HepG2 (cell line): ENCODE measurements at regions not wholly inside any gene's neighbourhood (a gene's known extent, or its start where the extent isn't known, plus 50 kb on each side); places are given as distances from the start of the nearest gene placed in this dataset.

ENCODE experiments used
- ATAC-seq: fragments of 200-7000 bp; cut with Tn5 transposase; 3 replicates; pipeline ENCODE4 v1.9.1; 2020; ENCODE audit warnings: mild to moderate bottlenecking, moderate library complexity
- BruUV-seq: library from RNA; stranded (reverse); fragments of 400-500 nt; replicated peaks from 2 replicates; lab custom pipeline; 2021; lab: Mats Ljungman, UMichigan
- CTCF ChIA-PET: fragments of 300-600 bp; formaldehyde crosslinking; extraction: SDS; loops from one replicate; lab custom pipeline; 2021; ENCODE audit warnings: low total read pairs, inconsistent platforms, low intra/inter-chr PET ratio; lab: Yijun Ruan, JAX
- POLR2A ChIA-PET: fragments of 350-600 bp; sonication (Branson Sonifier 250); formaldehyde crosslinking; loops from one replicate; lab custom pipeline; 2020; ENCODE audit warnings: antibody characterized with exemption, inconsistent platforms; lab: Yijun Ruan, JAX
- DNase-seq: peaks from one replicate; pipeline ENCODE4 v3.0.0-alpha.2; 2015; ENCODE audit warnings: low spot score
- FAIRE-seq: peaks from 3 replicates; lab custom pipeline; 2011; peaks lifted over from hg19 to GRCh38; lab: Jason Lieb, UNC
- H2AFZ ChIP-seq: one replicate; pipeline ENCODE4 v1.6.1; 2011; ENCODE audit warnings: low read length, inconsistent platforms
- H3K27ac ChIP-seq: fragments of 300-600 bp; 3 replicates; pipeline ENCODE4 v1.8.0; 2011; ENCODE audit warnings: mixed run types, mild to moderate bottlenecking, mixed read lengths, low read length, inconsistent platforms; ENCODE audit not compliant: insufficient read depth; ENCODE audit errors: extremely low read length
- H3K27me3 ChIP-seq, 2 experiments: fragments of 200-600 bp in 1 of 2; 2 replicates in 1 of 2; 3 replicates in 1 of 2; pipeline versions ENCODE4 v1.6.0 to v1.8.0; 2011; ENCODE audit warnings: low read length in 2 of 2, mild to moderate bottlenecking in 2 of 2, moderate library complexity in 2 of 2, inconsistent platforms in 1 of 2; ENCODE audit not compliant: insufficient read depth in 2 of 2, control insufficient read depth in 1 of 2
- H3K36me3 ChIP-seq, 2 experiments: fragments of 200-600 bp in 1 of 2; replicated peaks in 1 of 2; 2 replicates in 1 of 2; 3 replicates in 1 of 2; pipeline versions ENCODE4 v1.5.1 to v1.8.0; 2011; ENCODE audit warnings: low read length in 2 of 2, inconsistent platforms in 1 of 2; ENCODE audit not compliant: insufficient read depth in 2 of 2, control insufficient read depth in 1 of 2
- H3K4me1 ChIP-seq: 2 replicates; pipeline ENCODE4 v1.5.1; 2012; ENCODE audit warnings: low read length, inconsistent platforms; ENCODE audit not compliant: insufficient read depth
- H3K4me2 ChIP-seq: 2 replicates; pipeline ENCODE4 v1.6.0; 2011; ENCODE audit warnings: low read depth, low read length, inconsistent platforms
- H3K4me3 ChIP-seq, 3 experiments: fragments of 200-600 bp in 1 of 3; sonication (generic), shearing (Covaris generic) in 1 of 3; replicated peaks in 1 of 3; 2 replicates each; pipeline ENCODE4 v1.5.1; 2011 to 2016; ENCODE audit warnings: low read length in 3 of 3, inconsistent platforms in 2 of 3, low read depth in 2 of 3, mild to moderate bottlenecking in 2 of 3, control low read depth in 1 of 3, mixed read lengths in 1 of 3; ENCODE audit not compliant: insufficient read depth in 1 of 3
- H3K79me2 ChIP-seq: one replicate; pipeline ENCODE4 v1.6.1; 2011; ENCODE audit warnings: low read length, inconsistent platforms; ENCODE audit not compliant: insufficient read depth
- H3K9ac ChIP-seq: 2 replicates; pipeline ENCODE4 v1.6.0; 2011; ENCODE audit warnings: mild to moderate bottlenecking, low read depth, low read length, inconsistent platforms; ENCODE audit not compliant: insufficient read depth
- H3K9me3 ChIP-seq: 2 replicates; pipeline ENCODE4 v1.5.1; 2012; ENCODE audit warnings: mild to moderate bottlenecking, low read length
- H4K20me1 ChIP-seq: 2 replicates; pipeline ENCODE4 v1.6.0; 2011; ENCODE audit warnings: inconsistent platforms, mild to moderate bottlenecking, low read length, moderate library complexity; ENCODE audit not compliant: insufficient read depth
- GPN1 ChIP-seq: sonication (generic); formaldehyde crosslinking; IDR thresholded peaks from 2 replicates; pipeline ENCODE4 v1.5.1; 2020; ENCODE audit warnings: missing genetic modification reagents, borderline replicate concordance
- KAT8 ChIP-seq: IDR thresholded peaks from 2 replicates; pipeline ENCODE4 v1.6.1; 2016; ENCODE audit warnings: missing genetic modification reagents, missing compliant biosample characterization
- KDM6A ChIP-seq: IDR thresholded peaks from 2 replicates; pipeline ENCODE4 v1.6.1; 2016; ENCODE audit warnings: low read depth
- KIAA2018 ChIP-seq: sonication (generic); formaldehyde crosslinking; IDR thresholded peaks from 2 replicates; pipeline ENCODE4 v1.5.0; 2020; ENCODE audit warnings: mild to moderate bottlenecking, missing genetic modification reagents, borderline replicate concordance
- MIER2 ChIP-seq: IDR thresholded peaks from 2 replicates; pipeline ENCODE4 v1.6.1; 2016; ENCODE audit warnings: missing biosample characterization, missing genetic modification reagents
- MIXL1 ChIP-seq: IDR thresholded peaks from 2 replicates; pipeline ENCODE4 v1.6.1; 2016
- SIX1 ChIP-seq: sonication (generic); formaldehyde crosslinking; IDR thresholded peaks from 2 replicates; pipeline ENCODE4 v1.4.0; 2020; ENCODE audit warnings: missing genetic modification reagents, borderline replicate concordance
- SRSF9 ChIP-seq: fragments of 200-400 bp; formaldehyde crosslinking; IDR thresholded peaks from 2 replicates; pipeline ENCODE4 v1.6.1; 2018; ENCODE audit warnings: borderline replicate concordance, mild to moderate bottlenecking, low read depth, low read length; ENCODE audit not compliant: insufficient read depth, poor library complexity, severe bottlenecking
- ZFP1 ChIP-seq: IDR thresholded peaks from 2 replicates; pipeline ENCODE4 v1.6.1; 2016
- ZNF10 ChIP-seq: sonication (generic); formaldehyde crosslinking; IDR thresholded peaks from 2 replicates; pipeline ENCODE4 v1.4.0; 2020; ENCODE audit warnings: mild to moderate bottlenecking, low read depth, missing genetic modification reagents, borderline replicate concordance
- ZNF18 ChIP-seq: sonication (generic); formaldehyde crosslinking; IDR thresholded peaks from 2 replicates; pipeline ENCODE4 v1.8.0; 2022; ENCODE audit warnings: mild to moderate bottlenecking, missing genetic modification reagents; ENCODE audit not compliant: insufficient replicate concordance
- ZNF510 ChIP-seq: sonication (generic); formaldehyde crosslinking; IDR thresholded peaks from 2 replicates; pipeline ENCODE4 v1.4.0; 2020; ENCODE audit warnings: low read depth, mild to moderate bottlenecking, missing genetic modification reagents
- WGBS: methylation state at CpG from one replicate; pipeline ENCODE4 v1.1.6; 2017; ENCODE audit warnings: low lambda C conversion rate; 5-methylcytosine and 5-hydroxymethylcytosine counted together
- in situ Hi-C: cut with HindIII; loops from 2 replicates; pipeline ENCODE4 v1.10.0; 2017; ENCODE audit warnings: low pct_unique_long_range_greater_than_20kb; ENCODE audit not compliant: extremely low pct_ligation_motif_present
- intact Hi-C: fragments of 100-400 bp; cut with micrococcal nuclease; formaldehyde crosslinking; loops from one replicate; pipeline ENCODE4 v1.10.0; 2022; ENCODE audit not compliant: unreplicated experiment
- TF ChIP-seq, protein P1 (sequence below): sonication (generic); formaldehyde crosslinking; IDR thresholded peaks from 2 replicates; pipeline ENCODE4 v1.4.0; 2020; ENCODE audit warnings: missing genetic modification reagents; ENCODE audit errors: not compliant biosample characterization
- TF ChIP-seq, protein P2 (sequence below): IDR thresholded peaks from 2 replicates; pipeline ENCODE4 v1.6.1; 2016; ENCODE audit warnings: low read depth

GRCh38 chr12:131333136-131333535 is 377.8 kb upstream of the SFSWAP start:
- Histone ChIP-seq H3K79me2 (no peaks in the 10 kb centered on the region), H3K36me3 (no peaks in the 10 kb centered on the region), H3K4me2 (no peak overlapping the region)
- TF ChIP-seq ZFP1 (CRISPR knock-in tag): no peak
- no peak for TF ChIP-seq KIAA2018 (CRISPR knock-in tag)
- no peak for TF ChIP-seq KAT8 (CRISPR knock-in tag)
- TF ChIP-seq ZNF18 (CRISPR knock-in tag): no peak
- no peak for TF ChIP-seq SIX1 (CRISPR knock-in tag)
- TF ChIP-seq GPN1 (CRISPR knock-in tag): no peak
- no peak for TF ChIP-seq ZNF510 (CRISPR knock-in tag)
- TF ChIP-seq, protein P1, sequence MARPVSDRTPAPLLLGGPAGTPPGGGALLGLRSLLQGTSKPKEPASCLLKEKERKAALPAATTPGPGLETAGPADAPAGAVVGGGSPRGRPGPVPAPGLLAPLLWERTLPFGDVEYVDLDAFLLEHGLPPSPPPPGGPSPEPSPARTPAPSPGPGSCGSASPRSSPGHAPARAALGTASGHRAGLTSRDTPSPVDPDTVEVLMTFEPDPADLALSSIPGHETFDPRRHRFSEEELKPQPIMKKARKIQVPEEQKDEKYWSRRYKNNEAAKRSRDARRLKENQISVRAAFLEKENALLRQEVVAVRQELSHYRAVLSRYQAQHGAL: no peak
- TF ChIP-seq, protein P2, sequence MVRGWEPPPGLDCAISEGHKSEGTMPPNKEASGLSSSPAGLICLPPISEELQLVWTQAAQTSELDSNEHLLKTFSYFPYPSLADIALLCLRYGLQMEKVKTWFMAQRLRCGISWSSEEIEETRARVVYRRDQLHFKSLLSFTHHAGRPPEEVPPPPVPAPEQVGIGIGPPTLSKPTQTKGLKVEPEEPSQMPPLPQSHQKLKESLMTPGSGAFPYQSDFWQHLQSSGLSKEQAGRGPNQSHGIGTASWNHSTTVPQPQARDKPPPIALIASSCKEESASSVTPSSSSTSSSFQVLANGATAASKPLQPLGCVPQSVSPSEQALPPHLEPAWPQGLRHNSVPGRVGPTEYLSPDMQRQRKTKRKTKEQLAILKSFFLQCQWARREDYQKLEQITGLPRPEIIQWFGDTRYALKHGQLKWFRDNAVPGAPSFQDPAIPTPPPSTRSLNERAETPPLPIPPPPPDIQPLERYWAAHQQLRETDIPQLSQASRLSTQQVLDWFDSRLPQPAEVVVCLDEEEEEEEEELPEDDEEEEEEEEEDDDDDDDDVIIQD: no peak
- TF ChIP-seq ZNF10 (CRISPR knock-in tag): no peak
- TF ChIP-seq MIER2 (CRISPR knock-in tag): no peak
- TF ChIP-seq KDM6A (CRISPR knock-in tag): no peak
- no peak for TF ChIP-seq MIXL1
- no peak for TF ChIP-seq SRSF9
- TF ChIP-seq, all 625 proteins: peak for 0
- ATAC-seq (no peak), FAIRE-seq (no peak), DNase-seq (no peak)
- Histone ChIP-seq H2AFZ (no peak overlapping the region), H3K27ac (no peak overlapping the region), H4K20me1 (no peaks in the 10 kb centered on the region), H3K4me3 (no peak overlapping the region), H3K9me3 (no peaks in the 10 kb centered on the region), H3K9ac (no peak overlapping the region), H3K27me3 (peaks cover 0 to 5% of the 10 kb centered on the region in 2 experiments; a peak in 1 of 5 replicates), H3K4me1 (no peaks in the 10 kb centered on the region)
- POLR2A ChIA-PET: no interaction called here
- CTCF ChIA-PET: no interaction called here
- WGBS: 21% methylated on average over 11 of the region's 12 CpGs
- in situ Hi-C loops: no loop called here
- intact Hi-C loops: no loop called here
- no TSS peak for BruUV-seq
